HG02678 (cell line): ENCODE measurements at regions not wholly inside any gene's neighbourhood (a gene's known extent, or its start where the extent isn't known, plus 50 kb on each side); places are given as distances from the start of the nearest gene placed in this dataset.

Experiments
- ATAC-seq: cut with Tn5 transposase; IDR thresholded peaks from one replicate; pipeline ENCODE4 v1.9.1; 2021; ENCODE audit warnings: mild to moderate bottlenecking, moderate library complexity; ENCODE audit not compliant: unreplicated experiment

DNA sequence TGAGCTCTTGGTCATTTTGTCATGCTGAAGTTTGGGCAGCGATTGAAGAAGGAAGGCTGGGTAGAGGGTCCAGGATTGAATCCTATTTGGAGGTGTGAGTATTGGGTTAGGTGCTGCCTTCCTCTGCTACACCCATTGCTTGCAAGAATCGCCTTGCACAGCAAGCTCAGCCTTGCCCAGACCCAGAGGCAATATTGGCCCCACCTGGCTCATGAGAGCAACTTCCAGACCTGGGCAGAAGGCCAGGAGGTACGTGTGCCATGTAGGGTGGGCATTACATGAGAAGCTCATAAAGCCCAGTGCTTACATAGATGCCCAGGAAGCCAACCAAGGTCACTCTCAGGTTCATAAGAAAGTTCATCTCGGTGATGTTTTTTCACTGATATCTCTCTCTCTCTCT is 718.0 kb downstream of the EFNB2 start:
- no peak for ATAC-seq

GRCh38 chr13:105816994-105817393 is 718.5 kb downstream of the EFNB2 start:
- ATAC-seq, result no peak

- ATAC-seq, result no peak
Measured at GRCh38 chr13:105814902-105815250, 720.6 kb downstream of the EFNB2 start.

GRCh38 chr13:105814219-105814901 is 721.1 kb downstream of the EFNB2 start:
- ATAC-seq, result no peak

- no peak for ATAC-seq
Measured at GRCh38 chr13:105806628-105806920, 728.9 kb downstream of the EFNB2 start.

- no peak for ATAC-seq
Measured at GRCh38 chr13:105805892-105806627, 729.4 kb downstream of the EFNB2 start.

GRCh38 chr13:105804561-105805190 is 730.8 kb downstream of the EFNB2 start:
- ATAC-seq, result no peak

GRCh38 chr13:105799155-105799554 is 736.3 kb downstream of the EFNB2 start:
- no peak for ATAC-seq

- no peak for ATAC-seq
Measured at GRCh38 chr13:105798541-105798940, 736.9 kb downstream of the EFNB2 start.

- no peak for ATAC-seq
Measured at GRCh38 chr13:105796081-105796480, 739.4 kb downstream of the EFNB2 start.

- no peak for ATAC-seq
Measured at GRCh38 chr13:105790923-105791322, 744.5 kb downstream of the EFNB2 start.

GRCh38 chr13:105788530-105788929 is 746.9 kb downstream of the EFNB2 start:
- no peak for ATAC-seq

- no peak for ATAC-seq
Measured at GRCh38 chr13:105787632-105788031, 747.8 kb downstream of the EFNB2 start.

GRCh38 chr13:105785436-105785835 is 750.0 kb downstream of the EFNB2 start:
- ATAC-seq, result no peak

DNA sequence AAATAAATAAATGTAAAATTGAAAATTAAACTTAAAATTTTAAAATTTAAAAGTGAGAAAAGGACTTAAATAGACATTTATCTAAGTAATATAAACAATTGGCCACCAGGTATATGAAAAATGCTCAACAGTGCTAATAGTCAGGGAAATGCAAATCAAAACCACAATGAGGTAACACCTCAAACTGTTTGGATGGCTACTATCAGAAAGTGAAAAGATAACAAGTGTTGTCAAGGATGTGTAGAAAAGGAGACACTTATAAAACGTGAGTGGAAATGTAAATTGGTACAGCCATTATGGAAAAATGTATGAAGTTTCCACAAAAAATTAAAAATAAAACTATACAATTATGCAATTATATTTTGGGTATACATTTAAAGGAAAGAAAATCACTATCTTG is 752.2 kb downstream of the EFNB2 start:
- ATAC-seq, result no peak

- ATAC-seq, result no peak
Measured at GRCh38 chr13:105778196-105778595, 757.3 kb downstream of the EFNB2 start.

- no peak for ATAC-seq
Measured at GRCh38 chr13:105774739-105775460, 760.6 kb downstream of the EFNB2 start.

GRCh38 chr13:105773863-105774538 is 761.5 kb downstream of the EFNB2 start:
- ATAC-seq, result no peak

GRCh38 chr13:105773241-105773640 is 762.2 kb downstream of the EFNB2 start:
- no peak for ATAC-seq

- ATAC-seq, result no peak
Measured at GRCh38 chr13:105764486-105764885, 771.0 kb downstream of the EFNB2 start.

DNA sequence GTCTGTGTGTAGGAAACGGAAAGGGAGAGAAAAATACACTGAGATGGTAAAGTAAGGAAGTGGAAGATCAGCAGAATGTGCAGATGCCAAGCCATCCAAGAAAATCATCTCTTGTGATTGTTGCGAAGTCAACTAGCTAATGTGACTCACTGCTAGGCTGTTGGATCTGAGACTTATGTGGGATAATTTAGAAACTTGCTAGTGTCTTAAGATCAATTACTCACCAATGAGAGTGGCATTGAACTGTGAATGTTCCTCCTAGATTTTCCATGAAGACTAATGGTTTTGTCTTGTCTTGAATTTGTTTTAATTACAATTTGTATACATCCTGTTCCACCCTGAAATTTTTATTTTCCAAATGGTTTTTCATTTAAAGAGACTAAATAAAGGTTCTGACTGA is 771.6 kb downstream of the EFNB2 start:
- no peak for ATAC-seq
